NOMO-1 treated with dmso at 0.1 percent for 144 hours (cell line): ENCODE measurements at regions not wholly inside any gene's neighbourhood (a gene's known extent, or its start where the extent isn't known, plus 50 kb on each side); places are given as distances from the start of the nearest gene placed in this dataset.

ENCODE experiments used
- DNase-seq: peaks from one replicate; lab custom pipeline; 2025; ENCODE audit not compliant: unreplicated experiment; lab: John Stamatoyannopoulos, UW

- no peak for DNase-seq
Measured at GRCh38 chr5:5069851-5070250, 70.3 kb upstream of the ADAMTS16 start.

- DNase-seq = no peak
Measured at GRCh38 chr5:5071554-5071953, 68.6 kb upstream of the ADAMTS16 start.

- no peak for DNase-seq
Measured at GRCh38 chr5:5077236-5077635, 62.9 kb upstream of the ADAMTS16 start.

GRCh38 chr5:5078009-5078897 is 61.9 kb upstream of the ADAMTS16 start:
- no peak for DNase-seq

- DNase-seq = no peak
Measured at GRCh38 chr5:5079876-5080275, 60.3 kb upstream of the ADAMTS16 start.

GRCh38 chr5:5080790-5081189 is 59.3 kb upstream of the ADAMTS16 start:
- no peak for DNase-seq

- DNase-seq = no peak
Measured at GRCh38 chr5:5085381-5085780, 54.7 kb upstream of the ADAMTS16 start.

GRCh38 chr5:5089895-5090649 is 50.1 kb upstream of the ADAMTS16 start:
- DNase-seq = no peak
